Liver (tissue), 3 donors: ENCODE measurements at regions not wholly inside any gene's neighbourhood (a gene's known extent, or its start where the extent isn't known, plus 50 kb on each side); places are given as distances from the start of the nearest gene placed in this dataset.

Experiments
- CTCF ChIP-seq: fragments of 150-350 bp; IDR thresholded peaks from 2 replicates; pipeline ENCODE4 v1.5.1; 2017; ENCODE audit warnings: improper control_type of control experiment, low read depth, low read length; ENCODE audit not compliant: missing input control
- JUND ChIP-seq, 2 donors: IDR thresholded peaks; 2 replicates each; pipeline ENCODE4 v1.6.1; 2016; ENCODE audit warnings: antibody characterized with exemption in 2 of 2
- RXRA ChIP-seq, 2 donors: IDR thresholded peaks; 2 replicates each; pipeline ENCODE4 v1.6.1; 2017 to 2018; ENCODE audit warnings: antibody characterized with exemption in 2 of 2, mild to moderate bottlenecking in 1 of 2
- donor health status: healthy.
- donor health status: healthy.

- TF ChIP-seq CTCF: no peak
- no peak for TF ChIP-seq JUND (IDR thresholded peaks at IDR 0.05)
- no peak for TF ChIP-seq RXRA (IDR thresholded peaks at IDR 0.05)
These were observed 226.4 kb downstream of the COG6 start for GRCh38 chr13:39881887-39882286.
